ENCODE measurements at regions not wholly inside any gene's neighbourhood (a gene's known extent, or its start where the extent isn't known, plus 50 kb on each side); places are given as distances from the start of the nearest gene placed in this dataset.

GRCh38 chr9:78821126-78821822, 524.3 kb downstream of the PSAT1 start:
- ChIA-PET CTCF (interaction anchor here (0.6 to 0.8 kb wide), 2 partner anchors 11 to 25 kb away, joined by 3 read pairs; no protein-coding TSS in a partner anchor), POLR2A (no interaction called here)
- Mint-ChIP-seq H3K9me3 (no peaks in the 10 kb centered on the region), H3K36me3 (ENCODE audit: low read depth) (no peaks in the 10 kb centered on the region), H3K4me3 (peak overlapping the region; percentile 75), H3K27ac (no peak overlapping the region), H3K27me3 (no peaks in the 10 kb centered on the region), H3K4me1 (peaks cover 6% of the 10 kb centered on the region)
- peak; percentile 64 for TF ChIP-seq CTCF (IDR thresholded peaks at IDR 0.05)
- intact Hi-C loops (cut with micrococcal nuclease), result no loop called here
- ATAC-seq (ENCODE audit: low read depth), result peak; percentile 69
- no peak for DNase-seq

DNA sequence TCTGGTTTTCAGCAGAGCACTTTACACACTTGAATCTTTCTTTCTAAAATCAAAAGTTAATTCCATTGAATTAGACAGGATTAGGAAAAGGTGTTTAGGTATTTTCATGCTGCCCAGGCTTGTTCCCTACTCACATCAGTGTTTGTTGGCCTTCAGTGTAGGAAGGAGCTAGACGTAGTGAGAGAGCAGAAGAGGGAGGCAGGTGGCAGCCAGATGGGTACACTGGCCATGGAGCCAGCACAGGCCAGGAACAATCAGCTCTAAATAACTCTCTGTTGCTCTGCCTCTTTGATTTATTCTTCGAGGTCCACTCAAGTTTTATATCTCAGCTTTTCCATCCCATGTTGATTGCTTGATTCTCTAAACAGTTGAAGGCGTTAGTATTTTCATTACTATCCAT, 529.6 kb downstream of the PSAT1 start:
- POLR2A ChIA-PET, result no interaction called here
- no peaks in the 10 kb centered on the region for H3K27me3 Mint-ChIP-seq

GRCh38 chr9:78828521-78828920, 531.6 kb downstream of the PSAT1 start:
- Mint-ChIP-seq H3K9me3 (no peaks in the 10 kb centered on the region), H3K27ac (no peak overlapping the region), H3K27me3 (no peaks in the 10 kb centered on the region), H3K4me1 (no peaks in the 10 kb centered on the region), H3K36me3 (ENCODE audit: low read depth) (no peaks in the 10 kb centered on the region), H3K4me3 (no peak overlapping the region)
- ATAC-seq (ENCODE audit: low read depth) (no peak), DNase-seq (no peak)
- ChIA-PET POLR2A (no interaction called here), CTCF (no interaction called here)
- intact Hi-C loops (cut with micrococcal nuclease), result no loop called here
- no peak for TF ChIP-seq CTCF (IDR thresholded peaks at IDR 0.05)

More for the DNA sequence above, 529.6 kb downstream of the PSAT1 start:
- intact Hi-C loops (cut with micrococcal nuclease), result no loop called here
- H3K36me3 Mint-ChIP-seq (ENCODE audit: low read depth), result no peaks in the 10 kb centered on the region
- DNase-seq, result no peak
- H3K9me3 Mint-ChIP-seq, result no peaks in the 10 kb centered on the region
- no peak for ATAC-seq (ENCODE audit: low read depth)
- H3K4me3 Mint-ChIP-seq, result no peak overlapping the region
- H3K4me1 Mint-ChIP-seq, result no peaks in the 10 kb centered on the region
- TF ChIP-seq CTCF (IDR thresholded peaks at IDR 0.05), result no peak
- H3K27ac Mint-ChIP-seq, result no peak overlapping the region
- CTCF ChIA-PET, result no interaction called here

GRCh38 chr9:78830301-78830700, 533.4 kb downstream of the PSAT1 start:
- DNase-seq (no peak), ATAC-seq (ENCODE audit: low read depth) (no peak)
- H3K9me3 Mint-ChIP-seq, result no peaks in the 10 kb centered on the region
- H3K4me1 Mint-ChIP-seq, result no peaks in the 10 kb centered on the region
- no peak overlapping the region for H3K4me3 Mint-ChIP-seq
- intact Hi-C loops (cut with micrococcal nuclease), result no loop called here
- POLR2A ChIA-PET, result no interaction called here
- H3K27me3 Mint-ChIP-seq, result no peaks in the 10 kb centered on the region
- H3K27ac Mint-ChIP-seq, result no peak overlapping the region
- H3K36me3 Mint-ChIP-seq (ENCODE audit: low read depth), result no peaks in the 10 kb centered on the region
- no peak for TF ChIP-seq CTCF (IDR thresholded peaks at IDR 0.05)
- CTCF ChIA-PET, result no interaction called here

- no peak overlapping the region for H3K27ac Mint-ChIP-seq
- no peak for ATAC-seq (ENCODE audit: low read depth)
- H3K9me3 Mint-ChIP-seq, result no peaks in the 10 kb centered on the region
- no peak overlapping the region for H3K4me3 Mint-ChIP-seq
- no peaks in the 10 kb centered on the region for H3K27me3 Mint-ChIP-seq
- no peak for TF ChIP-seq CTCF (IDR thresholded peaks at IDR 0.05)
- intact Hi-C loops (cut with micrococcal nuclease), result no loop called here
- no peaks in the 10 kb centered on the region for H3K36me3 Mint-ChIP-seq (ENCODE audit: low read depth)
- ChIA-PET CTCF (interaction anchor here (0.6 to 0.8 kb wide), 2 partner anchors 10 to 13 kb away, joined by 3 read pairs; no protein-coding TSS in a partner anchor), POLR2A (no interaction called here)
- peaks cover 3% of the 10 kb centered on the region for H3K4me1 Mint-ChIP-seq
- no peak for DNase-seq
These were observed 534.8 kb downstream of the PSAT1 start for GRCh38 chr9:78831726-78832125.
